ENCODE measurements at regions not wholly inside any gene's neighbourhood (a gene's known extent, or its start where the extent isn't known, plus 50 kb on each side); places are given as distances from the start of the nearest gene placed in this dataset.

DNA sequence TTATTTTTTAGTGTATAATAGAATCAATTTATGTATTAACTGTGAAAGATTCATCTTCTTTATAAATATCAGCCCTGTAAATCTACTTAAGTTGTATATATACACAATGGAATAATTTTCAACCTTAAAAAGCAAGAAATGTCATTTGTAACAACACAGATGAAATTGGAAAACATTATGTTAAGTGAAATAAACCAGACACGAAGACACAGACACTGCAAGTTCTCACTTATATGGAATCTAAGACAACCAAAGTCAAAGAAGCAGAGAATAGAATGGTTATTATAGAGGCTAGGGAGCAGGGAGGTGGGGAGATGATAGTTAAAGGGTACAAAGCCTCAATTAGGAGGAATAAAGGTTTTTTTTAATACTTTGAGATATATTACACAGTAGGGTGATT is 1404.4 kb downstream of the HACE1 start (continued):
- TF ChIP-seq, protein P1, sequence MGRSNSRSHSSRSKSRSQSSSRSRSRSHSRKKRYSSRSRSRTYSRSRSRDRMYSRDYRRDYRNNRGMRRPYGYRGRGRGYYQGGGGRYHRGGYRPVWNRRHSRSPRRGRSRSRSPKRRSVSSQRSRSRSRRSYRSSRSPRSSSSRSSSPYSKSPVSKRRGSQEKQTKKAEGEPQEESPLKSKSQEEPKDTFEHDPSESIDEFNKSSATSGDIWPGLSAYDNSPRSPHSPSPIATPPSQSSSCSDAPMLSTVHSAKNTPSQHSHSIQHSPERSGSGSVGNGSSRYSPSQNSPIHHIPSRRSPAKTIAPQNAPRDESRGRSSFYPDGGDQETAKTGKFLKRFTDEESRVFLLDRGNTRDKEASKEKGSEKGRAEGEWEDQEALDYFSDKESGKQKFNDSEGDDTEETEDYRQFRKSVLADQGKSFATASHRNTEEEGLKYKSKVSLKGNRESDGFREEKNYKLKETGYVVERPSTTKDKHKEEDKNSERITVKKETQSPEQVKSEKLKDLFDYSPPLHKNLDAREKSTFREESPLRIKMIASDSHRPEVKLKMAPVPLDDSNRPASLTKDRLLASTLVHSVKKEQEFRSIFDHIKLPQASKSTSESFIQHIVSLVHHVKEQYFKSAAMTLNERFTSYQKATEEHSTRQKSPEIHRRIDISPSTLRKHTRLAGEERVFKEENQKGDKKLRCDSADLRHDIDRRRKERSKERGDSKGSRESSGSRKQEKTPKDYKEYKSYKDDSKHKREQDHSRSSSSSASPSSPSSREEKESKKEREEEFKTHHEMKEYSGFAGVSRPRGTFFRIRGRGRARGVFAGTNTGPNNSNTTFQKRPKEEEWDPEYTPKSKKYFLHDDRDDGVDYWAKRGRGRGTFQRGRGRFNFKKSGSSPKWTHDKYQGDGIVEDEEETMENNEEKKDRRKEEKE (IDR thresholded peaks at IDR 0.05), result no peak
- TF ChIP-seq SMAD5 (IDR thresholded peaks at IDR 0.05; ENCODE audit: low read depth) (no peak), ETV6 (conservative IDR thresholded peaks at IDR 0.05 in 1 of 2, IDR thresholded peaks at IDR 0.05 in 1 of 2; ENCODE audit: borderline replicate concordance in 1 of 2, low read depth in 1 of 2) (no peak), NFXL1 (IDR thresholded peaks at IDR 0.05; ENCODE audit: borderline replicate concordance) (no peak), NR2C1 (IDR thresholded peaks at IDR 0.05) (no peak), CHD1 (IDR thresholded peaks at IDR 0.05; ENCODE audit: low read depth, low read length) (no peak), SREBF2 (IDR thresholded peaks at IDR 0.05; ENCODE audit: low read length) (no peak), ZSCAN29 (IDR thresholded peaks at IDR 0.05) (no peak), CHD4 (IDR thresholded peaks at IDR 0.05) (no peak), EZH2 (IDR thresholded peaks at IDR 0.05; ENCODE audit: borderline replicate concordance, control insufficient read depth, low read depth, low read length) (no peak), EGR1 (IDR thresholded peaks at IDR 0.05; ENCODE audit: borderline replicate concordance in 1 of 2, low read depth in 2 of 2, low read length in 2 of 2) (no peak)
- TF ChIP-seq, protein P2, sequence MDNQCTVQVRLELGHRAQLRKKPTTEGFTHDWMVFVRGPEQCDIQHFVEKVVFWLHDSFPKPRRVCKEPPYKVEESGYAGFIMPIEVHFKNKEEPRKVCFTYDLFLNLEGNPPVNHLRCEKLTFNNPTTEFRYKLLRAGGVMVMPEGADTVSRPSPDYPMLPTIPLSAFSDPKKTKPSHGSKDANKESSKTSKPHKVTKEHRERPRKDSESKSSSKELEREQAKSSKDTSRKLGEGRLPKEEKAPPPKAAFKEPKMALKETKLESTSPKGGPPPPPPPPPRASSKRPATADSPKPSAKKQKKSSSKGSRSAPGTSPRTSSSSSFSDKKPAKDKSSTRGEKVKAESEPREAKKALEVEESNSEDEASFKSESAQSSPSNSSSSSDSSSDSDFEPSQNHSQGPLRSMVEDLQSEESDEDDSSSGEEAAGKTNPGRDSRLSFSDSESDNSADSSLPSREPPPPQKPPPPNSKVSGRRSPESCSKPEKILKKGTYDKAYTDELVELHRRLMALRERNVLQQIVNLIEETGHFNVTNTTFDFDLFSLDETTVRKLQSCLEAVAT (IDR thresholded peaks at IDR 0.05), result no peak
- TF ChIP-seq, protein P3, sequence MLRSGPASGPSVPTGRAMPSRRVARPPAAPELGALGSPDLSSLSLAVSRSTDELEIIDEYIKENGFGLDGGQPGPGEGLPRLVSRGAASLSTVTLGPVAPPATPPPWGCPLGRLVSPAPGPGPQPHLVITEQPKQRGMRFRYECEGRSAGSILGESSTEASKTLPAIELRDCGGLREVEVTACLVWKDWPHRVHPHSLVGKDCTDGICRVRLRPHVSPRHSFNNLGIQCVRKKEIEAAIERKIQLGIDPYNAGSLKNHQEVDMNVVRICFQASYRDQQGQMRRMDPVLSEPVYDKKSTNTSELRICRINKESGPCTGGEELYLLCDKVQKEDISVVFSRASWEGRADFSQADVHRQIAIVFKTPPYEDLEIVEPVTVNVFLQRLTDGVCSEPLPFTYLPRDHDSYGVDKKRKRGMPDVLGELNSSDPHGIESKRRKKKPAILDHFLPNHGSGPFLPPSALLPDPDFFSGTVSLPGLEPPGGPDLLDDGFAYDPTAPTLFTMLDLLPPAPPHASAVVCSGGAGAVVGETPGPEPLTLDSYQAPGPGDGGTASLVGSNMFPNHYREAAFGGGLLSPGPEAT (IDR thresholded peaks at IDR 0.05; ENCODE audit: low read depth), result no peak
- TF ChIP-seq, protein P4, sequence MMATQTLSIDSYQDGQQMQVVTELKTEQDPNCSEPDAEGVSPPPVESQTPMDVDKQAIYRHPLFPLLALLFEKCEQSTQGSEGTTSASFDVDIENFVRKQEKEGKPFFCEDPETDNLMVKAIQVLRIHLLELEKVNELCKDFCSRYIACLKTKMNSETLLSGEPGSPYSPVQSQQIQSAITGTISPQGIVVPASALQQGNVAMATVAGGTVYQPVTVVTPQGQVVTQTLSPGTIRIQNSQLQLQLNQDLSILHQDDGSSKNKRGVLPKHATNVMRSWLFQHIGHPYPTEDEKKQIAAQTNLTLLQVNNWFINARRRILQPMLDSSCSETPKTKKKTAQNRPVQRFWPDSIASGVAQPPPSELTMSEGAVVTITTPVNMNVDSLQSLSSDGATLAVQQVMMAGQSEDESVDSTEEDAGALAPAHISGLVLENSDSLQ (IDR thresholded peaks at IDR 0.05), result no peak
